PC-3 (cell line): ENCODE measurements at regions not wholly inside any gene's neighbourhood (a gene's known extent, or its start where the extent isn't known, plus 50 kb on each side); places are given as distances from the start of the nearest gene placed in this dataset.

ENCODE experiments used
- ATAC-seq: fragments of 200-7000 bp; cut with Tn5 transposase; 2 replicates; pipeline ENCODE4 v1.9.1; 2020; ENCODE audit warnings: mild to moderate bottlenecking, moderate library complexity
- BruUV-seq: library from RNA; stranded (reverse); fragments of 400-500 nt; replicated peaks from 2 replicates; lab custom pipeline; 2021; lab: Mats Ljungman, UMichigan
- CTCF ChIA-PET: fragments of 300-600 bp; sonication (Branson Sonifier 250); formaldehyde crosslinking; loops from one replicate; lab custom pipeline; 2022; ENCODE audit warnings: antibody characterized with exemption; lab: Charles Lee
- POLR2A ChIA-PET: fragments of 300-600 bp; sonication (Branson Sonifier 250); formaldehyde crosslinking; loops from one replicate; lab custom pipeline; 2022; ENCODE audit warnings: antibody characterized with exemption; ENCODE audit not compliant: unreplicated experiment; lab: Charles Lee
- DNase-seq: peaks from one replicate; pipeline ENCODE4 v3.0.0-alpha.2; 2015
- H2AFZ ChIP-seq: fragments of 300-600 bp; sonication (generic); 2 replicates; pipeline ENCODE4 v1.6.0; 2016; ENCODE audit warnings: antibody characterized with exemption, low read length
- H3F3A ChIP-seq: fragments of 300-600 bp; sonication (generic); one replicate; pipeline ENCODE4 v1.6.0; 2017; ENCODE audit warnings: antibody characterized with exemption, low read length, control low read depth, mild to moderate bottlenecking; ENCODE audit not compliant: unreplicated experiment
- H3K27ac ChIP-seq: fragments of 300-600 bp; sonication (generic); 2 replicates; pipeline ENCODE4 v1.5.1; 2016; ENCODE audit warnings: mild to moderate bottlenecking, low read length
- H3K27me3 ChIP-seq: fragments of 300-600 bp; sonication (generic); 2 replicates; pipeline ENCODE4 v1.6.1; 2016; ENCODE audit warnings: low read length, mixed read lengths
- H3K36me3 ChIP-seq: fragments of 300-600 bp; sonication (generic); 2 replicates; pipeline ENCODE4 v1.6.1; 2016; ENCODE audit warnings: low read depth, mixed run types, low read length, mixed read lengths
- H3K4me1 ChIP-seq: fragments of 300-600 bp; sonication (generic); 2 replicates; pipeline ENCODE4 v1.5.1; 2016; ENCODE audit warnings: low read length; ENCODE audit not compliant: insufficient read depth
- H3K4me2 ChIP-seq: fragments of 300-600 bp; sonication (generic); 2 replicates; pipeline ENCODE4 v1.6.0; 2016; ENCODE audit warnings: low read length
- H3K4me3 ChIP-seq: fragments of 300-600 bp; sonication (generic); 2 replicates; pipeline ENCODE4 v1.5.1; 2016; ENCODE audit warnings: mild to moderate bottlenecking, low read length, mixed read lengths
- H3K79me2 ChIP-seq: fragments of 300-600 bp; sonication (generic); 2 replicates; pipeline ENCODE4 v1.6.1; 2017; ENCODE audit warnings: low read length, mixed read lengths
- H3K9ac ChIP-seq: fragments of 300-600 bp; sonication (generic); 2 replicates; pipeline ENCODE4 v1.6.0; 2016; ENCODE audit warnings: mild to moderate bottlenecking, low read length
- H3K9me2 ChIP-seq: fragments of 300-600 bp; sonication (generic); replicated peaks from 2 replicates; pipeline ENCODE4 v1.6.1; 2016; ENCODE audit warnings: mixed run types, low read length, mixed read lengths
- H3K9me3 ChIP-seq: fragments of 300-600 bp; sonication (generic); 2 replicates; pipeline ENCODE4 v1.6.1; 2016; ENCODE audit warnings: low read length, mixed read lengths
- H4K20me1 ChIP-seq: fragments of 300-600 bp; sonication (generic); 2 replicates; pipeline ENCODE4 v1.6.1; 2016; ENCODE audit warnings: low read length, mixed read lengths
- CTCF ChIP-seq: fragments of 300-600 bp; sonication (generic); conservative IDR thresholded peaks from 2 replicates; pipeline ENCODE4 v1.5.1; 2017; ENCODE audit warnings: antibody characterized with exemption, low read depth, mild to moderate bottlenecking, low read length
- EZH2 ChIP-seq: fragments of 300-600 bp; sonication (generic); IDR thresholded peaks from one replicate; pipeline ENCODE4 v1.6.1; 2017; ENCODE audit warnings: antibody characterized with exemption, mild to moderate bottlenecking, low read length; ENCODE audit not compliant: unreplicated experiment
- EZH2phosphoT487 ChIP-seq: fragments of 300-600 bp; sonication (generic); IDR thresholded peaks from 2 replicates; pipeline ENCODE4 v1.6.1; 2018; ENCODE audit warnings: mild to moderate bottlenecking, antibody characterized with exemption, low read length, borderline replicate concordance
- intact Hi-C: fragments of 100-400 bp; cut with micrococcal nuclease; formaldehyde crosslinking; loops from 2 replicates; pipeline ENCODE4 v1.9.0; 2023

DNA sequence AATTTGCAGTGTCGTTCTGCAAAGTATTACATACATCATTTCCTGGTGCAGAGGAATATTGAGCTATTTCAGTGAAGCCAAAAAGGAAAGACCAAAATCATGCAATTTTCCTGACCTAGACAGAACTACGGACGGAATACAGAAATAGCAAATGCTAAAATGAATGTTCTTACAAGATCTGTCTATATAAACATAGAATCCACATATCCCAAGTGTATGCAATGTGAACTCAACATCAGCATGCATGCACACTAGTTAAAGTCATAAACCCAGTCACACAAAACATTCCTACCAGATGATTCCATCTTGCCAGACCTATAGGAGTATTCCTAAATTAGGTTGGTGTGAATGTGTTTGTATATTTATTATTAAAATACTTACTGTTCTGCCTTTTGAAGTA lies 383.7 kb upstream of the ZNF507 start:
- H3K79me2 ChIP-seq, result no peaks in the 10 kb centered on the region
- no peak for DNase-seq
- H3K9me3 ChIP-seq, result no peaks in the 10 kb centered on the region
- ChIA-PET CTCF (no interaction called here), POLR2A (no interaction called here)
- H3K4me1 ChIP-seq, result no peaks in the 10 kb centered on the region
- H3K27ac ChIP-seq, result no peak overlapping the region
- no peaks in the 10 kb centered on the region for H3K36me3 ChIP-seq
- no peak overlapping the region for H3K9ac ChIP-seq
- no peak for ATAC-seq
- H3K4me3 ChIP-seq, result no peak overlapping the region
- intact Hi-C loops, result no loop called here
- no peaks in the 10 kb centered on the region for H3K9me2 ChIP-seq
- H2AFZ ChIP-seq, result no peak overlapping the region
- no TSS peak for BruUV-seq
- H3K27me3 ChIP-seq, result no peaks in the 10 kb centered on the region
- H4K20me1 ChIP-seq, result no peaks in the 10 kb centered on the region
- no peak overlapping the region for H3K4me2 ChIP-seq
- no peaks in the 10 kb centered on the region for H3F3A ChIP-seq
- no peak for TF ChIP-seq CTCF
- no peak for TF ChIP-seq EZH2phosphoT487
- TF ChIP-seq EZH2, result no peak

- intact Hi-C loops, result no loop called here
- no peak overlapping the region for H3K4me3 ChIP-seq
- no peak overlapping the region for H3K27ac ChIP-seq
- H3K4me2 ChIP-seq, result no peak overlapping the region
- DNase-seq (no peak), ATAC-seq (no peak)
- H3K9me3 ChIP-seq, result no peaks in the 10 kb centered on the region
- H3K36me3 ChIP-seq, result no peaks in the 10 kb centered on the region
- H3K27me3 ChIP-seq, result no peaks in the 10 kb centered on the region
- H2AFZ ChIP-seq, result no peak overlapping the region
- ChIA-PET POLR2A (no interaction called here), CTCF (no interaction called here)
- no peaks in the 10 kb centered on the region for H3K79me2 ChIP-seq
- no peak overlapping the region for H3K9ac ChIP-seq
- no peaks in the 10 kb centered on the region for H3F3A ChIP-seq
- no peaks in the 10 kb centered on the region for H3K9me2 ChIP-seq
- no TSS peak for BruUV-seq
- no peaks in the 10 kb centered on the region for H4K20me1 ChIP-seq
- no peaks in the 10 kb centered on the region for H3K4me1 ChIP-seq
- TF ChIP-seq EZH2 (no peak), CTCF (no peak), EZH2phosphoT487 (no peak)
Measured at GRCh38 chr19:31962561-31962996, 382.8 kb upstream of the ZNF507 start.

GRCh38 chr19:31963746-31964145 lies 381.7 kb upstream of the ZNF507 start:
- intact Hi-C loops, result no loop called here
- Histone ChIP-seq H3K27me3 (no peaks in the 10 kb centered on the region), H3K79me2 (no peaks in the 10 kb centered on the region), H3K9ac (no peak overlapping the region), H3K9me3 (no peaks in the 10 kb centered on the region), H3K36me3 (no peaks in the 10 kb centered on the region), H3K4me2 (no peak overlapping the region), H3K9me2 (no peaks in the 10 kb centered on the region), H4K20me1 (no peaks in the 10 kb centered on the region), H3F3A (no peaks in the 10 kb centered on the region), H3K27ac (no peak overlapping the region), H3K4me1 (no peaks in the 10 kb centered on the region), H2AFZ (no peak overlapping the region), H3K4me3 (no peak overlapping the region)
- TF ChIP-seq CTCF (no peak), EZH2 (no peak), EZH2phosphoT487 (no peak)
- DNase-seq (no peak), ATAC-seq (no peak)
- POLR2A ChIA-PET, result no interaction called here
- BruUV-seq, result no TSS peak
- CTCF ChIA-PET, result no interaction called here
